GM20000 (cell line): ENCODE measurements at regions not wholly inside any gene's neighbourhood (a gene's known extent, or its start where the extent isn't known, plus 50 kb on each side); places are given as distances from the start of the nearest gene placed in this dataset.

Experiments used
- DNase-seq: peaks from one replicate; pipeline ENCODE4 v3.0.0; 2012; ENCODE audit warnings: low spot score
- TF ChIP-seq, protein P1 (sequence below): IDR thresholded peaks from 2 replicates; pipeline ENCODE4 v1.5.1; 2012; ENCODE audit warnings: mild to moderate bottlenecking, control low read depth; ENCODE audit errors: extremely low read depth, missing control alignments

GRCh38 chrX:150163956-150164726 is 199.0 kb upstream of the MAMLD1 start:
- DNase-seq: no peak

DNA sequence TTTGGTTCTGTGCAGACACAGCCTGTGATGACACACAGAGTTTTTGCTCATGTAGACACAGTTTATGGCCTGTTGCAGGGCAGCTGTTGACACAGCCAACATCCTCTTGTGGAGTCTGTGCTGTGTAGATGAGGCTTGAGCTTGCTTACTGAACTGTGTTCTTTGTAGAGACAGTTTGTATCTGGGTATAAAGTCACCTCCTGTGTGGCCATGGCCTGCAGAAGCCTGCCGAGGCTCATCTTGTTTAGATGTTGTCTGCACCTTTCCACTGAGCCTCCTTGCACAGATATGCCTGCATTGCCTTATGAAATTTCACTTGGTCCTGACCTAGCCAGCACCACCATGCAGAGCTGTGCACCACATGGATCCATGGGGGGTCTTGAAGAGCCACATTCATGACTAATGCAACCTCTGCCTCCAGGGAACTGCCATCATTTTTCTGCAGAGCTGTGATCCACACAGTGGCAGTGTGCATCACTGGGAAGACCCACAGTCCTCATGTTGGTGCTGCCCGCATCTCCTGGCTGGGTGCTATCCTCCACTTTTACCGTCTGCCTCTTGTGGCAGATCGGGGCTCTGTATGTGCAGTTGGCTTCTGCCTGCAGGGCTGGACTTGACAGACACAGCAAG is 198.0 kb upstream of the MAMLD1 start:
- no peak for DNase-seq
- TF ChIP-seq, protein P1, sequence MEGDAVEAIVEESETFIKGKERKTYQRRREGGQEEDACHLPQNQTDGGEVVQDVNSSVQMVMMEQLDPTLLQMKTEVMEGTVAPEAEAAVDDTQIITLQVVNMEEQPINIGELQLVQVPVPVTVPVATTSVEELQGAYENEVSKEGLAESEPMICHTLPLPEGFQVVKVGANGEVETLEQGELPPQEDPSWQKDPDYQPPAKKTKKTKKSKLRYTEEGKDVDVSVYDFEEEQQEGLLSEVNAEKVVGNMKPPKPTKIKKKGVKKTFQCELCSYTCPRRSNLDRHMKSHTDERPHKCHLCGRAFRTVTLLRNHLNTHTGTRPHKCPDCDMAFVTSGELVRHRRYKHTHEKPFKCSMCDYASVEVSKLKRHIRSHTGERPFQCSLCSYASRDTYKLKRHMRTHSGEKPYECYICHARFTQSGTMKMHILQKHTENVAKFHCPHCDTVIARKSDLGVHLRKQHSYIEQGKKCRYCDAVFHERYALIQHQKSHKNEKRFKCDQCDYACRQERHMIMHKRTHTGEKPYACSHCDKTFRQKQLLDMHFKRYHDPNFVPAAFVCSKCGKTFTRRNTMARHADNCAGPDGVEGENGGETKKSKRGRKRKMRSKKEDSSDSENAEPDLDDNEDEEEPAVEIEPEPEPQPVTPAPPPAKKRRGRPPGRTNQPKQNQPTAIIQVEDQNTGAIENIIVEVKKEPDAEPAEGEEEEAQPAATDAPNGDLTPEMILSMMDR: no peak

More at GRCh38 chrX:150163956-150164726, 199.0 kb upstream of the MAMLD1 start:
- TF ChIP-seq, protein P1: no peak

DNA sequence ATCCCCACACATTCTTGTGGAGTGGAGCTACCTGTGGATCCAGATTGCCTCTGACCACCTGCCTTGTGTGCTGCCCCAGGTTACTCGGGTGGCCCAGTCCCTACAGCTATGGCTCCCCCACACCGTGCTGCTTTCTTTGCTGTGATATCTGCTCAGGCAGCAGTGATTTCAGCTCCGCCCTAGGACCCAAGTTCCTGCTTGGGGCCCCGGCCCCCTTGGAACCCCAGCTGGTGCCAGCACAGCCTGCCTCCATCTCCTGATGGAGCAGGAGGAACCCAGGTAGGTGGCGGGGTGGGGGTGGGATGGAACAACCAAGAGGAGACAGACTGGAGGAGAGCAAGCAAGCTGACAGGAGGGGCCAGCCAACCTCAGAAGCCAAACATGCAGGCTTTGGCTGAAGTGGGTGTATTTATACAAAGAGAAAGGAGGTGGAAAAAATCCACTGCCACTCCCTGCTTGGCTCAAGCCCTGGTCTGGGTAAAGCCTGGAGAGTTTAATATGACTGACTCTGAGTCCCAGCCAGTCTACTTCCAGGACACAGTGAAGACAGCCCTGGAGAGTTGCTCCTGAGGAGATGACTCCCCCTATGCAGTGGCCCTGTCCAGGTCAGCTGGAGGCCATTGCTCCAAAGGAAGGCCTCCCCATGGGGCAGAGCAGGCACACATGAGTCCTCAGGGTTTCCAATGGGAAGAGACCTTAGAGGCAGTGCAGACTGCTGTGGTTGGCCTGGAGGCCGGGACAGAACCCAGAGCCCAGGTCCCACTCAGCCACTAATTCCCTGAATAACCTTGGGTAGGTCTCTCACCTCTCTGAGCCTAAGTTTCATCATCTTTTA is 197.1 kb upstream of the MAMLD1 start:
- no peak for DNase-seq
- TF ChIP-seq, protein P1: no peak

- DNase-seq: no peak
- TF ChIP-seq, protein P1: no peak
These were observed 195.4 kb upstream of the MAMLD1 start for GRCh38 chrX:150167482-150168324.

DNA sequence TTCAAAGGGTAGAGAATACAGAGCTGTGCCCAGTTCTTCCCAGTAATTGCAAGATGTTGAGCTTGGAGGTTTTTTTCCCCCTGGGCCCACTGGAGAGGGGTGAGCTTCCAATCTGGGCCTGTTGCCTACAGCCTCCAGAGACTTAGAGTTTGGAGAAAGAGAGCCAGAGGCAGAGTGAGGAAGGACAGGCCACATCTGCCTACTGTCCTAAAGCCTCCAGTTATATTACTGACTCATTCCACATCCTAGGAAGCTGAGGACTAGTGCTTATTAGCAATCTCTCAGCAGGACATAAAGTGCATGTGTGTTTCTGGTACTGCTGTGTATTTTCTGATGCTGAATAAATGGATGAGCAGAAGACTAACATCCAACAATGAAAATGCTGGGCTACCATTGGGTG is 181.0 kb upstream of the MAMLD1 start:
- no peak for DNase-seq
- TF ChIP-seq, protein P1: no peak

DNA sequence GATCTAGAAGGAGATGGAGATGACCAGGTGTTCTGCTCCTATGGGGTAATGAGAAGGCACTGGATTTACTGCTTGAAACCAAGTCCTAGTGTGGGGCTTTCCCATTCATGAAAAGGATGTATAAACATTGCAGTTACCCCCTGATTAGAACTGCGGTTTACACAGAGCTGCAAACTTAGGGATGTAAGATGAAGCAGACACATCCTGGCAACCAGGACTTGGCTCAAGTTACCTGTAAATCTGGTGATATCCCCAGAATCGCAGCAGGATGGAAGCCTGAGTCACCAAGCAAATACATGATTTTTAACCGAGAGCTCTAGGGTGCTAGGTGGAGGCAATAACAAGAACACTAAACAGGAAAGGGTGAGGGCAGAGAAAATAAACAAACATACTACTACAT is 178.6 kb upstream of the MAMLD1 start:
- TF ChIP-seq, protein P1: no peak
- DNase-seq: no peak
